RWPE2 (cell line): ENCODE measurements at regions not wholly inside any gene's neighbourhood (a gene's known extent, or its start where the extent isn't known, plus 50 kb on each side); places are given as distances from the start of the nearest gene placed in this dataset.

Experiments
- ATAC-seq: fragments of 200-7000 bp; cut with Tn5 transposase; 3 replicates; pipeline ENCODE4 v1.9.1; 2021; ENCODE audit warnings: low read depth
- DNase-seq: peaks from one replicate; pipeline ENCODE4 v3.0.0-alpha.2; 2020; ENCODE audit warnings: low spot score
- H3K27ac ChIP-seq: fragments of 450-650 bp; 2 replicates; pipeline ENCODE4 v1.5.1; 2017; ENCODE audit warnings: mild to moderate bottlenecking; ENCODE audit not compliant: poor library complexity, severe bottlenecking
- H3K27me3 ChIP-seq: fragments of 250-450 bp; sonication (Bioruptor Pico); 2 replicates; pipeline ENCODE4 v1.5.1; 2021; ENCODE audit warnings: mild to moderate bottlenecking, moderate library complexity; ENCODE audit not compliant: insufficient read depth, poor library complexity, severe bottlenecking
- H3K36me3 ChIP-seq: fragments of 250-450 bp; sonication (Bioruptor Pico); 2 replicates; pipeline ENCODE4 v1.5.1; 2020; ENCODE audit warnings: low read depth, mild to moderate bottlenecking, moderate library complexity
- H3K4me1 ChIP-seq: fragments of 250-450 bp; sonication (Bioruptor Pico); 2 replicates; pipeline ENCODE4 v1.5.1; 2021; ENCODE audit warnings: mild to moderate bottlenecking, moderate library complexity; ENCODE audit not compliant: insufficient read depth, poor library complexity, severe bottlenecking
- H3K4me3 ChIP-seq: fragments of 250-450 bp; sonication (Bioruptor Pico); 2 replicates; pipeline ENCODE4 v1.5.1; 2021; ENCODE audit warnings: mild to moderate bottlenecking, moderate library complexity; ENCODE audit not compliant: severe bottlenecking
- H3K9me3 ChIP-seq: fragments of 250-450 bp; sonication (Bioruptor Pico); 2 replicates; pipeline ENCODE4 v1.5.1; 2021; ENCODE audit warnings: mild to moderate bottlenecking, moderate library complexity; ENCODE audit not compliant: severe bottlenecking
- CTCF ChIP-seq: fragments of 450-650 bp; IDR thresholded peaks from one replicate; pipeline ENCODE4 v1.5.1; 2017; ENCODE audit warnings: mild to moderate bottlenecking, moderate library complexity; ENCODE audit not compliant: poor library complexity, severe bottlenecking

- no peak overlapping the region for H3K4me3 ChIP-seq
- H3K27ac ChIP-seq = no peak overlapping the region
- H3K36me3 ChIP-seq = no peaks in the 10 kb centered on the region
- DNase-seq = no peak
- no peak for TF ChIP-seq CTCF
- ATAC-seq = peak; percentile 51; the same call in 2 of the 3 replicates
- no peaks in the 10 kb centered on the region for H3K9me3 ChIP-seq
- H3K4me1 ChIP-seq = peaks cover 10% of the 10 kb centered on the region
- H3K27me3 ChIP-seq = no peaks in the 10 kb centered on the region
Measured at GRCh38 chr6:84581494-84582259, 182.7 kb downstream of the TBX18 start.

- no peak overlapping the region for H3K4me3 ChIP-seq
- H3K27ac ChIP-seq = no peak overlapping the region
- no peaks in the 10 kb centered on the region for H3K27me3 ChIP-seq
- H3K36me3 ChIP-seq = no peaks in the 10 kb centered on the region
- no peaks in the 10 kb centered on the region for H3K9me3 ChIP-seq
- ATAC-seq (no peak), DNase-seq (no peak)
- no peak for TF ChIP-seq CTCF
- H3K4me1 ChIP-seq = peaks cover 10% of the 10 kb centered on the region
Measured at GRCh38 chr6:84579404-84579803, 185.0 kb downstream of the TBX18 start.

GRCh38 chr6:84576029-84576428 is 188.4 kb downstream of the TBX18 start:
- DNase-seq (no peak), ATAC-seq (no peak)
- Histone ChIP-seq H3K27ac (no peak overlapping the region), H3K27me3 (no peaks in the 10 kb centered on the region), H3K36me3 (no peaks in the 10 kb centered on the region), H3K4me3 (no peak overlapping the region), H3K9me3 (no peaks in the 10 kb centered on the region), H3K4me1 (no peaks in the 10 kb centered on the region)
- TF ChIP-seq CTCF = no peak

GRCh38 chr6:84575264-84575663 is 189.1 kb downstream of the TBX18 start:
- Histone ChIP-seq H3K27me3 (no peaks in the 10 kb centered on the region), H3K9me3 (no peaks in the 10 kb centered on the region), H3K4me3 (no peak overlapping the region), H3K36me3 (no peaks in the 10 kb centered on the region), H3K4me1 (no peaks in the 10 kb centered on the region), H3K27ac (no peak overlapping the region)
- TF ChIP-seq CTCF = no peak
- ATAC-seq = peak; percentile 78
- no peak for DNase-seq

- no peak for TF ChIP-seq CTCF
- Histone ChIP-seq H3K9me3 (no peaks in the 10 kb centered on the region), H3K27me3 (no peaks in the 10 kb centered on the region), H3K36me3 (no peaks in the 10 kb centered on the region), H3K4me3 (no peak overlapping the region), H3K27ac (no peak overlapping the region), H3K4me1 (no peaks in the 10 kb centered on the region)
- ATAC-seq (no peak), DNase-seq (no peak)
Measured at GRCh38 chr6:84569882-84570281, 194.5 kb downstream of the TBX18 start.
